ENCODE measurements at regions not wholly inside any gene's neighbourhood (a gene's known extent, or its start where the extent isn't known, plus 50 kb on each side); places are given as distances from the start of the nearest gene placed in this dataset.
"Not testable (repeated sequence)": the region's sequence is repeated elsewhere in the genome, so short reads cannot be mapped to it uniquely, and the experiment has no call there.

DNA sequence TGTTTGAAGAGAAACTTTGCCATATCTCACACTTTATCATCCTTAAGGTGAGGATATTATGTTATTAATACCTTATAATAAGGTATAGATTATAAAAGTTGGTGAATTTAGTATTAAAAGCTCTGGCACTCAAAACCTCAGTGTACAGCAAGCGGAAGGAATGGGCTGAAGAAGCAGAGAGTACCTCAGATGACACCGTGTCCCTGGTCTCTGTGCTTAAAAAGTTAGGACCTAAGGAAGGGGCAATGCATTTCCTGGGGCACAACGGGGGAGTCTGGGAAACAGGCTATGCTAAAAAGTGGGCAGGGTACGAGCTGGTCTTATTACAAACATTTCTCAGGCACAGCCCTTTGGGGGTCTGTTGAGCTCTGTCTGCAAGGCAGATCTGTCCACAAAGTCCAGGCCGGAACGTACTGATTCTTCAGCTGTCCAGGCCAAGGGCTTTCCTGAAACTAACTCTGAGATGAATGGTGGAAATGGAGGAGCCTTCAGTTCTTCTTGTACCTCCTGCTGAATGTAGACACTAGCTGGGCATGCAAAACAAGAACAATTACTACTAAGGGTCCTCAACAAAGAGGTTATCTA is 202.7 kb downstream of the POM121L12 start:
- no peak for DNase-seq (ENCODE audit: low read depth)

DNA sequence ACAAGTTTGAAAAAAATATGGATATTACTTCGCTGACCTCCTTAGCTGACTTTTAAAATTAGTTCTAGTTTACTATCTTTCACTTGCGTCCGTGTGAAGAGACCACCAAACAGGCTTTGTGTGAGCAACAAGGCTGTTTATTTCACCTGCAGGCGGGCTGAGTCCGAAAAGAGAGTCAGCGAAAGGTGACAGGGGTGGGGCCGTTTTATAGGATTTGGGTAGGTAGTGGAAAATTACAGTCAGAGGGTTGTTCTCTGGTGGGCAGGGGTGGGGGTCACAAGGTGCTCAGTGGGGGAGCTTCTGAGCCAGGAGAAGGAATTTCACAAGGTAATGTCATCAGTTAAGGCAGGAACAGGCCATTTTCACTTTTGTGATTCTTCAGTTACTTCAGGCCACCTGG is 203.7 kb downstream of the POM121L12 start:
- not testable (repeated sequence) for DNase-seq (ENCODE audit: low read depth)

DNA sequence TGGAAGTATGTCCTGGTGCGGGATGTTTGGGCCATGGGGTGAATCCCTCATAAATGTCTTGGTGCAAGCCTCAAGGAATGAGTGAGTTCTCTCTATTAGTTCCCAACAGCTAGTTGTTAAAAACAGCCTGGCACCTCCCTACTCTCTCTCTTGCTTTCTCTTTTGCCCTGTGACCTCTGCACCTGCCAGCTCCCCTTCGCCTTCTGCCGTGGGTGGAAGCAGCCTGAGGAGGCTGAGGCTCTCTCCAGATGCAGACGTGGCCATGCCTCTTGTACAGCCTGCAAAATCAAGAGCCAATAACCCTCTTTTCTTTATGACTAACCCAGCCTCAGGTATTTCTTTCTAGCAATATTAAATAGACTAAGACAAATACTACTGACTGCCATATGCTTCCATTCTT is 210.3 kb downstream of the POM121L12 start:
- no peak for DNase-seq (ENCODE audit: low read depth)

DNA sequence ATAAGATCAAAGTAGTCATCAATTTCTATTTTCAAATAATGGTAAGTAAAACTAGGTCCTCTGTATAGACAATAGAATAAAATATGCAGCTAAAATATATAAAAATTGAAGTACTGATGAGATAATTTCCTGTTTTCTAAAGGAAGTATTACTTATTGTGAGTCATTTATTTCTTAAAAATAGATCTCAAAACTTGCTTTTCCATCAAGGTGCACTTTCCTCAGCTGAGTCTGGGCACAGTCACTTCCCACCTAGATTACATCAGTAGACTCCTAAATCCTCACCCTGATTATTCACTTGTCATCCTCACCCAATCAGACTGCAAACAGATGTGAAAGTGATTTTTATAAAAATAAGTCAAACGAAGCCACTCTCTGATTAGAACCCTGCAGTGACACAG is 211.5 kb downstream of the POM121L12 start:
- no peak for DNase-seq (ENCODE audit: low read depth)

DNA sequence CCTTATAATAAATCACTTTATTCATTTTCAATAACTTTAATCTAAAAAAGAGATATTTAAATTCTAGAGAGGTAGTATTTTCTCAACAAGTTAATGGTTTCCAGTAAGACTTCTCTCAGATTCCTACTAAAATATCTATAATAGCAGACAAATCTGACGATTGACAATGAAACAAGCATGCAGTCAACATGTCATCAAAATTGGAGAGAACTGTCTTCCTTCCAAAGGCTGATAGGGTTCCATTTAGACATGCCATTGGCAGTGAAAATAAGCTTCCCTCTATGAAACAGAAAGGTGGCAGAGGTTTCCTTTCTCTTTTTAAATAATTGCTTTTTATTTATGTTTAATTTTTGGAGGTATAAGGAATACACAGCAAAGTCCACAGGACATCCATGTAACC is 217.1 kb downstream of the POM121L12 start:
- no peak for DNase-seq (ENCODE audit: low read depth)

DNA sequence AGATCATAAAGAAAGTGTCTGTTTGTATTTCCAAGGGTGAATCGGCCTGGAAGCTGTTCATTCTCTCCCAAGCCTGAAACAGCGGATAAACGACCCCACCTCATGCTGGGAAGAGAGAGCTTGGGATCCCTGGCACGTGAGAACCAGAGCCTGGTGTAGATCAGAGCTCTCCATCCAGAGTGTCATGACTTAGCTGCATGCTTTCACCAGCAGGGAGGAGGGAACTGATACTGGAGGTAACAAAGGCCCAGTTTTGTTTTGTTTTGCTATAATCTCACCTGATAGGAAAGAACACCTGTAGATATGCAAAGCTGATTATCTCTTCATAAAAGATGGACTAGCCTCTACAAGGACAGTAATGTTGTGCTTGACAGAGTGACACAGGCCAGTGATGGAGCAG is 236.6 kb downstream of the POM121L12 start:
- DNase-seq (ENCODE audit: low read depth) = no peak

DNA sequence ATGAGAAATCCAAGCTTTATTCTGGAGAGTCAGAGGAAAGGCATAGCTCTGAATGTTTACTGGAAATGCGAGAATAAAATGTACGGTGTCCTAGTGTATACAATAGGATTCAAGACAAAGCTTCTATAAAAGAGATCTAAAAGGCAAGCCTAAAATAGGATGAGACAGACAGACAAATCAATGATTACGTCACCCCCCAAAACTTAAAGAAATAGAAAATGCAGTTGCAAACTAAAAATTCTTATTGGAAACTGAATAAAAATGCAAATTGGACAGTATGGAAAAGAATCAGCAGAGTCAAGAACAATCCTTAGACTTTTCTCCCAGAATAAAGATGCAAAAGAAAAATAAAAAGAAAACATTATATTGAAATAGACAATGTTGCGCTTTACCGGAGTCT is 245.9 kb downstream of the POM121L12 start:
- DNase-seq (ENCODE audit: low read depth) = no peak

DNA sequence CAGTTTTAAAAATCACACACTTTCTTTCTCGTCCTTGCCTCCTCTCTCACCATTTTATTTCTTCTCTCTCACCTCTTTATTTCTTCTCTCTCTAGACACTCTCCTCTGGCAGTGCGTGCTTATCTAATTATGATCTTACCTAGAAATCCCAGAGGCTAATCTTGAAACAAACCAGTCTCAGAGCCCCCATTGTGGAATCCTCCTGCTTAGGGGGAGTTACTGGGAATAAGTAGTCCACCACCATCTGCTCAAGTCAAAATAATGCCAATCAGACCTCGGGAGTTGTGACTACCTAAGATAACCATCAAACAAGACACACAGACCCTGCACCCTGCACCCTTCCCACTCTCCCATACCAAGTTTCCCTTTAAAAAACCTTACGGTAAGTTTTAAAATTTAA is 256.9 kb downstream of the POM121L12 start:
- DNase-seq (ENCODE audit: low read depth) = no peak

DNA sequence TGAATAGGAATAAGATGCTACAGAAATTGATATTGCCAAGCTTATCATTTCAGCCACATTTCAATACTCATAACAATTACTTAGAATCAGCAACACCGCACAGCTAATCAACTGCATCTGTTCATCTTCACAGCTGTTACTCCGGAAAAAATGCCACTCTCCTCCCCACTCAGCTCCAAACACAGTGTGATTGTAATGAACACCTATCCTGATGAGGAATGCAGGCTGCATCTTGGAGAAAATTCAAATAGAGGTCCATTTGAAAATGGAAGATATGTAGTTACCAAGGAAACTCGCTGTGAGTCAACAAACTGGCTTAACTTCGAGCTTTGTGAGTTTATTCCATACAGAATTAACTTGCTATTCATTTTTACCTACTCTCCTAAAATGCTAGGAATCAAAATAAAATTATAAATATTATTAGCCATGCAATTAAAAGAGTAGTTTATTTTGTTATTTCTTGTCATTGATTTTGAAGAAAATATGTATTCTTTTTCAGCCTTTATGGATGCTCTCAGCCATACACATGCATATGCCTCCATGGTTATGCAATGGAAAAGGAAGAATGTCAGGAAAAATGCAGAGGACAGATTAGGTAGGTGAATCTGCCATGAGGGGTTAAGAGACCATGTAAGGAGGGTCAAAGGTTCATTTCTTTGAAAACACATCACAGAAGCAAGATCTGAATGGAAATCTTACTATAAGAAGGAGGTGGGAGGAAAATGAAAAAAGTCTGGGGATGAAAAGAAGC is 267.2 kb downstream of the POM121L12 start:
- DNase-seq (ENCODE audit: low read depth) = no peak

DNA sequence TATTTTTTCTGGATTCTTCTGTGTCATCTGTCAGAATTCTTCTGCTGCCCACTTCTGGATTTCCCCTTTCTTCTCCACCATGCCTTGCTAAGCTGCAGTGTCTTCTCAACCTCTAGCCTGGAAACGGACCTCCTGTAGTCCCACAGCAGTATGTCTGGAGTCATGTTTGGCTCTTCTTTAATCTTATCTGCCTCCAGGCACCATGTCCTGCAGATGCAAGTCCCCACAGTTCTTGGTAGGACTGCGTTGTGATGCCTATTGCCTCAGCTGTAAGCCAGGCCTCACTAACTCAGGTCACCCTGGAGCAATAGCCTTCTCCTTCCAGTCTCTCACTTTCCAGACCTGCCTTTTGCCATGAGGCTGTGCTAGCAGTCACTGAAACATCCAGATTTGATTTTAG is 268.3 kb downstream of the POM121L12 start:
- no peak for DNase-seq (ENCODE audit: low read depth)

DNA sequence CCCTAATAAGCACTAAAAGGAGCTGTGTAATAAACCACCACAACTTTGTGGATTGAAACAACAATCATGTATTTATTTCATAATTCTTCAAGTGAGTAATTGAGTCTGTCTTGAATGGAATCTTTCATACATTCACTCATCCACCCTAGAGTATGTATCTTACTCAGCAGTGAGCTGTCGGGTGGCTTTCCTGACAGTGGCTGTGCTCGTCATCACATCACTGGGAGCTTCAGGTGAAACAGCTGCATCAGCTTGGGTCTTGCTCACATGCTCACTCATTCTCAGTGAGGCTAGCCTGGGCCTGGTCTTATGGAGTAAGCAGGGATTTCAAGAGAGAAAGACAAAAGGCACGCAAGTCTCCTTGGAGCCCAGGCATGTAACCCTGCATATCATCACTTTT is 271.4 kb downstream of the POM121L12 start:
- no peak for DNase-seq (ENCODE audit: low read depth)

DNA sequence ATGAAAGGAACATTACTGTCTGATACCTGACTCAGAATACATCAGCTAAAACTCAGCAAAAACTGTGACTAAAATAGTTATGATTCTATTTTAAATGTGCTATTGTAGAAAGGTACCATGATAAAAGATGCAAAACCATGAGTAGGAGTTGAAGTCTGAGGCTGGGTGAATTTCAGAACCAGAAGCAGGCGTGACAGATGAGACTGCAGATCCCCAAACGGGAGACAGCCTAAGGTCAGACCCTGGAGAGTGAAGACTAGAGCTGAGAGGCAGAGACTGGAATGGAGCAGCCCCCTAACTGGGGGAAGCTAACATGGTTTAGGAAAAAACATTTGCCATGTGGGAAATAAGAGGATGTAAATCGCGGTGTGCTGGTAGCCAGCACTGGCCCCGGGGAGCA is 275.8 kb downstream of the POM121L12 start:
- DNase-seq (ENCODE audit: low read depth) = no peak

DNA sequence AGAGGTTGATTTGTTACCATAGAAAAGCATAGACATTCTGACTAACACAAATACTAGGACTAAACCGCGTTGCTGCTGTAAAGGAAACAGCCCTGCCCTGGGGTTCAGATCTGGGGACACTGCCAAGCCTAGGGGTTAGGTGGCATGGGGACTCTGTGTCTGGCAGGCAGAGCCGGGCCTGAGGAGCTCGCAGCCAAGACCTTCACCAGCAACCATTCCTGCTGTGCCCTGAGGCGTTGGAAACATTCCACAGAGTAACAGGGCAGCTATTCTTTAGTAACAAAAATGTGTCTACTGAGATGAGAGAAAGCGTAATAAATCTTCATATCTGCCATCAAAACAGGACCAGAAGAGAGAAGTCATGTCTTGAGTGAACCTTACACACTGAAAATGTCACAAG is 280.5 kb downstream of the POM121L12 start:
- DNase-seq (ENCODE audit: low read depth) = no peak

DNA sequence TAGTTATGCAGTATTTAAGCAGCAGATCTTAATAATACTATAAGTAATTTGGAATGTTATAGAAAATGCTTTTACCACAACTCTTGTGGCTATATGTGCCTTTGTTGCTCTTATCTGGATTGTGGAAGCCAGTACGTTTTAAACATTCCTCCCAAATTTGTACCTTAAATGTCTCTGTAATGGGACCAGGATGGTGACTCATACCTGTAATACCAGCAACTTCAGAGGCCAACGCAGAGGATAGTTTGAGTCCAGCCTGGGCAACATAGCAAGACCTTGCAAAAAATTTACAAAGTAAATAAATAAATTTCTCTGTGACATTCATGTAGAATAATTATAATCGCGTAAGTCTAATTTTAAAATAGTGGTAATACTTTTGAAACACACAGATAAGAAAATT is 283.1 kb downstream of the POM121L12 start:
- DNase-seq (ENCODE audit: low read depth) = no peak

DNA sequence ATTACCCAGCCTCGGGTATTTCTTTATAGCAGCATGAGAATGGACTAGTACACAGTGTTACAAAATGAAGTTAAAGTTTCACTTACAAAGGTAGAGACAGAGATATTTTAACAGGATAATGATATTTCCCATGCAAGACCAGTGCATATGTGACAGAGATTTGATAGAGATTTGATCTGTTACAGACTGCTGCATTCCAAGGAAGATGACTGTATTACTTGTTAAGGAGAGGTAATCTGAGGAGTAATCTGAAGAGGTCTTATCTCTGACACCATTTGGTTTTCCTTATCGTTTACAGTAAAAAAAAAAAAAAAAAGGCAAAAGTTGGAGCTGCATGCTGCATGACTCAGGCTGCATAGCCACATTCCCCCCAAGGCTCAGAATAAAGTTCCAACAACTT is 289.6 kb downstream of the POM121L12 start:
- no peak for DNase-seq (ENCODE audit: low read depth)

DNA sequence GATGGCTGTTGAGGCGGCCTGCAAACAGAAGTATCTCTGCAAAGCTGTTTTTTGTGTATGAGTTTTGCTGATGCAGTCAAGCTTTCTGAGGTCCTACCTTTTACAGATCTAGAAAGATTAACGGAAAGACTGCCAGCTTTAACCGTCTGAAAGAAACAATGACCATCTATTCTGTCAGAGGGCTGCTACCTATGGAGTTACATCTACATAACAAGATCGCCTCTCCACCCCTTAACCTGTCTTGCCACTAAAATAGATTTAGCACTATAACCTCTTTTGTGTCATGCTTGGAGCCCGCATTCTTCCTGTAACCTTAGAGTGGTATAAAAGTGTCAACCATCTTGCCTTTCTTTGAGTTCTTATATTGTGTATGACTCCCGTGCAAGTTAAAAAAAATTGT is 291.2 kb downstream of the POM121L12 start:
- DNase-seq (ENCODE audit: low read depth) = no peak

DNA sequence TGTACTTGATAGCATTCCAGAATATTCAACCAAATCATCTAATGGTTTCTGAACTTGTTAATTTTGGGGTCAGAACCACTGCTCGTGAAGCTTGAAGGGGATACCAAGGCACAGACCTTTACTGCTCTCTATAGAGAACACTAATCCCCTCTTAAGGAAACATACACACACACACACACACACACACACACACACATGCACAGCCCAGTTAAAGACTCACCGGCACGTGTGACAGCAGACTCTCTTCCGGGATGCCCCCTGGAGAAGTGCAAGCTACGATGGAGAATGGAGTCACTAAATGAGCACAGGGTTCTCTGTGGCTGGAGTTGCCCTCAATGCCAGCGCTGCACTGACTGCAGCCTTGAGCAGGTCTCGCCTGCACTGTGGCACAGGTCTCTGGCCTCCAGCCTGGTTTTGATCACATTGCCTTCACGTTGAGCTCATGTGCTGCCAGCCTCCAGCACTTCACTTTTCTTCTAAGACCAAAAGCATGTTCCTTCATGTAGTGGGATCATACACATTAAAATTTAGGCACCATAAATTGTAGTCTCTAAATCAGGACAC is 300.8 kb downstream of the POM121L12 start:
- DNase-seq (ENCODE audit: low read depth) = no peak

DNA sequence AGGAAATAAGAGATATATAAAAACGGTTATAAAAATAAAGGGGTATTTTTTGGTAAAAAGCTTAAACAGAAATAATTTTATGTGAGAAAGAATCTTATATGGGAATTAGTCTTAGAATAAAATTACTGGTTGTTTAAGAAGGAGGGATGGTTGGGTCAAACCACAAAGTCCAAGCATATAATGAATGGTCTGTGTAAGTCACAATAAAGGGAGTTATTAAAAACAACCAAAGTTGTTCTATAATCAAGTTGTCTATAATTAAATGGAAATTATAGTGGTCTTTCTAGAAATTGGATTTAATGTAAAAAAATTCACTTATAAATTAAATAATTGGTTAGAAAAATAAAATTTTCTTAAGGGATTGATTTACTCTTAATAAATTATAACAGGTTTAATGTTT is 304.8 kb downstream of the POM121L12 start:
- DNase-seq (ENCODE audit: low read depth) = no peak

DNA sequence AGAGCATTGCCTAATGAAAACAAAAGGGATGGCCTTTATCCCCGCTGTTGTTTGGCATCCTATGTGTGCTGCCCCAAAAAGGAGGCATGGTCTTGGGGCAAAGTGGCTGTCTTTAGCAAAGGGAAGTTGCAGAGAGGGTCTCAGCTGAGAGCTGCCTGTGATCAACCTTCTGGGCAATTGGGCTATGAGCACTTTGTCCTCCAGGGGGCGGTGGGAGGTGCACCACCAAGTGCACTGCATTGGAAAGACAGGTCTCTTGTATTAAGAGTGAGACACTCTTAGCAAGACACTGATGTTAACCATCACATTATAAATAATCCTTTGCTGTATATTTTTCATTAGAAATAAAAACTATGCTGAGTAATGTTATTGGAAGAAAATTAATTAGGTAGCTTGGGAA is 314.8 kb downstream of the POM121L12 start:
- no peak for DNase-seq (ENCODE audit: low read depth)

DNA sequence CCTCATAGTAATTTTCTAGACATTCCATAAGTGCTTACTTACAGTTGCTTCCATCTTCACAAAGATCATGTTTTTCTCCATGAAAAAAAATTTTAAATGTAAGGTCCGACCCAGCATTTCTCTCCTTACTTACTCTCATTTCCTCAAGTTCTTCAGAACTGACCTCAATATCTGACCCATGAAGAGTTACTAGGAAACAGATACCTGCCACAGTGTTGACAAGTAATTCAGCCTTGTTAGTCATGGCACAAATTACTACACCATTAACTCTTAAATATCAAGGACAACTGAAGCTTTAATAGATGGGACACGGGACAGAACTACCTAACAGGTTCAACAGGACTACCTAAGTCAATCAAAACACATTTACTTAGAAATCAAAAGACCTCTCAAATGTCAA is 316.2 kb downstream of the POM121L12 start:
- no peak for DNase-seq (ENCODE audit: low read depth)

DNA sequence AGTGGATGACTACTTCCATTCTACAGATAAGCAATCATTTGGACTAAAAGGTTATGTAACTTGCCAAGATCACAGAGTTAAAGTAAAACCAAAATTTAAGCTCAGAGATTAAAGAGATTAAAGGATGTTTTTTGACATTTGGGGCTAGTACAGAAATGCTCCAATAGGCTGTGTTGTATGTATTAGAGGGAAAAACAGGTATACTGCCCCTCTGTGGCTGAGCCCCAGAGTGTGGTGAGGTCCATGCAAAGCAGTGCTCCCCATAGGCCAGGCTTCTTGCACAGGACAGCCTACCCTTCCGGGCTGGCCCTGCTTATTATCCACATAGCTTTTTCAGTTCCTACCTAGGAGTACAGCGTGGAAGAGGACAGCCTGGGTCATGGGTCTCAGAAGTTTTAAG is 322.8 kb downstream of the POM121L12 start:
- DNase-seq (ENCODE audit: low read depth) = no peak

DNA sequence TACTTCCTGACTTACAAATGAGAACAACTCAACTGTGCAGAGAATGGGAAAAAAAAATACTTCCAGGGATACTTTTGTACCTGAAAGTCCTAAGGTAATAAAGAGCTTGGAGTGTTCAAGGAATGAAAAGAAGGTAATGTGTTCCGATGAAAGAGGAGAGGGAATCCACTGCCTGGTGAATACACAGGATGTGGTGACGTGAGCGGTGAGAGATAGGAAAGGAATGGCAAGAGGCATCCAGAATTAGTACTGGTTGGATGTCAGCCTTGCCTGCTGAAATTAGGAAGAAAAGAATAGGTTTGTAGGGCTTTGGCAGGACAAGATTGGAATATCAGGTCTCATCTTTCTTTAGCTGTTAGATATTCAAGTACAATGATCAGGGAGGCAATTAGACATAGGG is 347.7 kb downstream of the POM121L12 start:
- peak; percentile 3 for DNase-seq (ENCODE audit: low read depth)

DNA sequence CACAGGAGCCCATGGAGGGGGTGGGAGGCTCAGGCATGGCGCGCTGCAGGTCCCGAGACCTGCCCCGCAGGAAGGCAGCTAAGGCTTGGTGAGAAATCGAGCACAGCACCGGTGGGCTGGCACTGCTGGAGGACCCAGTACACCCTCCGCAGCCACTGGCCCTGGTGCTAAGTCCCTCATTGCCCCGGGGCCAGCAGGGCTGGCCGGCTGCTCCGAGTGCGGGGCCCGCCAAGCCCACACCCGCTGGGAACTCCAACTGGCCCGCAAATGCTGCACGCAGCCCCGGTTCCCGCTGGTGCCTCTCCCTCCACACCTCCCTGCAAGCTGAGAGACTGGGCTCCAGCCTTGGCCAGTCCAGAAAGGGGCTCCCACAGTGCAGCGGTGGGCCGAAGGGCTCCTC is 349.8 kb downstream of the POM121L12 start:
- DNase-seq (ENCODE audit: low read depth) = not testable (repeated sequence)

DNA sequence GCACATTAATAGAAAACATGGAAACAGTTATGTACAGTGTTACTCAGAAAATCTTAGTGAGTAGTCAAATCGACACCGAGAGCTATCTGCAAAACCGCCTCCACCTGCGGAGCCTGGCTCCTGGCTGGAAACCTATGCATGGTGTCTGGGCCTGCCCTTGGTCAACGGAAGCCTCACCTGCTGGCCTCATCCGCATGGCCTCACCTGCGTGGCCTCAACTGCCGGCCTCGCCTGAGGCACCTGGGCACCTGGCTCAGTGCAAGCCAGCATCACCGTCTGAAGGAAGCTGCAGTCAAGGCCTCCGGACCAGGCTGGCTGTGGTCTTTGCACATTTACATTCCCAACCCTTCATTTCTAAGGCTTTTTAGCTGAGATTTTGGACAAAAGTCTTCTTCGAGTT is 352.1 kb downstream of the POM121L12 start:
- DNase-seq (ENCODE audit: low read depth) = no peak
